Progenitor cell of endocrine pancreas (in vitro differentiated cells): ENCODE measurements at regions not wholly inside any gene's neighbourhood (a gene's known extent, or its start where the extent isn't known, plus 50 kb on each side); places are given as distances from the start of the nearest gene placed in this dataset.

Experiments
- DNase-seq: peaks from one replicate; pipeline ENCODE4 v3.0.0; 2021; ENCODE audit warnings: low spot score; ENCODE audit not compliant: unreplicated experiment
- H3K27ac Mint-ChIP-seq: 2 replicates; pipeline ENCODE4 v1.8.0; 2021; ENCODE audit warnings: mild to moderate bottlenecking, moderate library complexity, mixed read lengths
- H3K27me3 Mint-ChIP-seq: 2 replicates; pipeline ENCODE4 v1.8.0; 2021; ENCODE audit warnings: mixed read lengths
- H3K36me3 Mint-ChIP-seq: 2 replicates; pipeline ENCODE4 v1.8.0; 2022; ENCODE audit warnings: mixed read lengths; ENCODE audit not compliant: insufficient read depth
- H3K4me1 Mint-ChIP-seq: 2 replicates; pipeline ENCODE4 v1.8.0; 2021; ENCODE audit warnings: low read depth, mixed read lengths
- H3K4me3 Mint-ChIP-seq: 2 replicates; pipeline ENCODE4 v1.8.0; 2021; ENCODE audit warnings: low read depth, mild to moderate bottlenecking, moderate library complexity, mixed read lengths
- H3K9me3 Mint-ChIP-seq: 2 replicates; pipeline ENCODE4 v1.8.0; 2021; ENCODE audit warnings: low read depth, mixed read lengths
- CTCF ChIP-seq: fragments of 200-600 bp; sonication (generic); IDR thresholded peaks from one replicate; pipeline ENCODE4 v1.5.0; 2021; ENCODE audit warnings: antibody characterized with exemption, mild to moderate bottlenecking; ENCODE audit not compliant: unreplicated experiment

GRCh38 chr3:135348690-135349089, 553.6 kb downstream of the EPHB1 start:
- DNase-seq, result no peak
- H3K36me3 Mint-ChIP-seq, result no peaks in the 10 kb centered on the region
- TF ChIP-seq CTCF, result no peak

GRCh38 chr3:135349254-135349948, 554.3 kb downstream of the EPHB1 start:
- H3K9me3 Mint-ChIP-seq, result peaks cover 4% of the 10 kb centered on the region
- no peak overlapping the region for H3K27ac Mint-ChIP-seq
- no peak for TF ChIP-seq CTCF
- no peaks in the 10 kb centered on the region for H3K4me1 Mint-ChIP-seq
- no peak for DNase-seq
- peaks cover 3% of the 10 kb centered on the region for H3K27me3 Mint-ChIP-seq
- no peak overlapping the region for H3K4me3 Mint-ChIP-seq
- H3K36me3 Mint-ChIP-seq, result no peaks in the 10 kb centered on the region

More at GRCh38 chr3:135348690-135349089, 553.6 kb downstream of the EPHB1 start:
- Mint-ChIP-seq H3K9me3 (no peaks in the 10 kb centered on the region), H3K27me3 (peaks cover 3% of the 10 kb centered on the region), H3K27ac (no peak overlapping the region), H3K4me3 (no peak overlapping the region), H3K4me1 (no peaks in the 10 kb centered on the region)

GRCh38 chr3:135352213-135352612, 557.2 kb downstream of the EPHB1 start:
- H3K36me3 Mint-ChIP-seq, result no peaks in the 10 kb centered on the region
- no peak overlapping the region for H3K27ac Mint-ChIP-seq
- H3K27me3 Mint-ChIP-seq, result peaks cover 5% of the 10 kb centered on the region
- H3K4me1 Mint-ChIP-seq, result no peaks in the 10 kb centered on the region
- no peak for TF ChIP-seq CTCF
- DNase-seq, result no peak
- no peak overlapping the region for H3K4me3 Mint-ChIP-seq
- peaks cover 8% of the 10 kb centered on the region for H3K9me3 Mint-ChIP-seq

- DNase-seq, result no peak
- no peaks in the 10 kb centered on the region for H3K27me3 Mint-ChIP-seq
- no peak overlapping the region for H3K4me3 Mint-ChIP-seq
- H3K36me3 Mint-ChIP-seq, result no peaks in the 10 kb centered on the region
- H3K4me1 Mint-ChIP-seq, result no peaks in the 10 kb centered on the region
- no peak overlapping the region for H3K27ac Mint-ChIP-seq
- no peak for TF ChIP-seq CTCF
- no peaks in the 10 kb centered on the region for H3K9me3 Mint-ChIP-seq
These were observed 567.8 kb downstream of the EPHB1 start for GRCh38 chr3:135362889-135363288.

- Mint-ChIP-seq H3K36me3 (no peaks in the 10 kb centered on the region), H3K4me3 (no peak overlapping the region), H3K9me3 (no peaks in the 10 kb centered on the region), H3K4me1 (no peaks in the 10 kb centered on the region), H3K27me3 (no peaks in the 10 kb centered on the region), H3K27ac (no peak overlapping the region)
- no peak for DNase-seq
- no peak for TF ChIP-seq CTCF
These were observed 569.6 kb downstream of the EPHB1 start for GRCh38 chr3:135364676-135365075.
